B cell (primary cell): ENCODE measurements at regions not wholly inside any gene's neighbourhood (a gene's known extent, or its start where the extent isn't known, plus 50 kb on each side); places are given as distances from the start of the nearest gene placed in this dataset.

ENCODE experiments used
- CTCF ChIP-seq: fragments of 200-600 bp; IDR thresholded peaks from one replicate; pipeline ENCODE4 v1.8.0; 2022; ENCODE audit warnings: antibody characterized with exemption, mild to moderate bottlenecking
- EZH2 ChIP-seq: IDR thresholded peaks from 2 replicates; pipeline ENCODE4 v1.6.1; 2012; ENCODE audit warnings: borderline replicate concordance, low read depth, mild to moderate bottlenecking, moderate library complexity, low read length; ENCODE audit not compliant: insufficient read depth, poor library complexity, severe bottlenecking

- TF ChIP-seq CTCF (no peak), EZH2 (no peak)
Measured at GRCh38 chrX:45667666-45668065, 467.0 kb upstream of the DIPK2B start.
